OCI-LY7 (cell line): ENCODE measurements at regions not wholly inside any gene's neighbourhood (a gene's known extent, or its start where the extent isn't known, plus 50 kb on each side); places are given as distances from the start of the nearest gene placed in this dataset.

Experiments
- EZH2phosphoT487 ChIP-seq: fragments of 200-600 bp; sonication (generic); IDR thresholded peaks from 2 replicates; pipeline ENCODE4 v1.6.1; 2018; ENCODE audit warnings: low read depth, borderline replicate concordance, mild to moderate bottlenecking, mixed run types, antibody characterized with exemption, low read length, moderate library complexity, mixed read lengths
- TF ChIP-seq, protein P1 (sequence below): fragments of 200-600 bp; sonication (generic); conservative IDR thresholded peaks from 2 replicates; pipeline ENCODE4 v1.5.1; 2014; ENCODE audit warnings: mild to moderate bottlenecking, antibody characterized with exemption, low read length, moderate library complexity, mixed read lengths

DNA sequence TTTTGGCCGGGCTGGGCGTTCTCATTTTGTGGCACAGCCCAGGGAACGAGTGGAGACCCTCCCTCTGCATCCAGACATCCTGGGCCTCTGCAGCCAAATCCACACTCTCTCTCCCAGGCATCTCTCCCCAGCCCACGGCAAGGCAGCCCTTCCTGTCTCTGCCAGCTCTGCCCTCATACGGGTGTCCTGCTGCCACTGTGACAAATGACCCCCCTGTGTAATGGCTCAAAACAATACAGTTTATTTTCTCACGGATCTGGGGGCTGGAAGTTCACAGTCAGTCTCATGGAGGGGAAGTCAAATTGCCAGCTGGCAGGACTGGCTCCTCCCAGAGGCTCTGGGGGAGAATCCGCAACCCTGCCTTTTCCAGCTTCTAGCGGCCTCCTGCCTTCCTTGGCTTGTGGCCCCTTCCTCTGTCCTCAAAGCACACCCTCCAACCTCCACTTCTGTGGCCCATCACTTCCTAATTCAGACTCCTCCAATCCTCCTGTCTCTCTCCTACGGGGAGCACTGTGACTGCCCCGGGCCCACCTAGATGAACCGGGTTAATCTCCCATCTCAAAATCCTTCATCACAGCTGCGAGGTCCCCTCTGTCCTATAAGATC is 70.2 kb upstream of the COL5A1 start:
- TF ChIP-seq, protein P1, sequence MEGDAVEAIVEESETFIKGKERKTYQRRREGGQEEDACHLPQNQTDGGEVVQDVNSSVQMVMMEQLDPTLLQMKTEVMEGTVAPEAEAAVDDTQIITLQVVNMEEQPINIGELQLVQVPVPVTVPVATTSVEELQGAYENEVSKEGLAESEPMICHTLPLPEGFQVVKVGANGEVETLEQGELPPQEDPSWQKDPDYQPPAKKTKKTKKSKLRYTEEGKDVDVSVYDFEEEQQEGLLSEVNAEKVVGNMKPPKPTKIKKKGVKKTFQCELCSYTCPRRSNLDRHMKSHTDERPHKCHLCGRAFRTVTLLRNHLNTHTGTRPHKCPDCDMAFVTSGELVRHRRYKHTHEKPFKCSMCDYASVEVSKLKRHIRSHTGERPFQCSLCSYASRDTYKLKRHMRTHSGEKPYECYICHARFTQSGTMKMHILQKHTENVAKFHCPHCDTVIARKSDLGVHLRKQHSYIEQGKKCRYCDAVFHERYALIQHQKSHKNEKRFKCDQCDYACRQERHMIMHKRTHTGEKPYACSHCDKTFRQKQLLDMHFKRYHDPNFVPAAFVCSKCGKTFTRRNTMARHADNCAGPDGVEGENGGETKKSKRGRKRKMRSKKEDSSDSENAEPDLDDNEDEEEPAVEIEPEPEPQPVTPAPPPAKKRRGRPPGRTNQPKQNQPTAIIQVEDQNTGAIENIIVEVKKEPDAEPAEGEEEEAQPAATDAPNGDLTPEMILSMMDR: no peak
- TF ChIP-seq EZH2phosphoT487: no peak
